Esophagus squamous epithelium (tissue), 4 donors: ENCODE measurements at regions not wholly inside any gene's neighbourhood (a gene's known extent, or its start where the extent isn't known, plus 50 kb on each side); places are given as distances from the start of the nearest gene placed in this dataset.

Experiments used
- CTCF ChIP-seq, 6 experiments: fragments of 450-650 bp in 4 of 6; fragments of 200-600 bp in 2 of 6; sonication (generic) in 2 of 6; IDR thresholded peaks; one replicate each; pipeline ENCODE4 v1.5.1; 2016 to 2019; ENCODE audit warnings: antibody characterized with exemption in 6 of 6, mild to moderate bottlenecking in 4 of 6, moderate library complexity in 4 of 6
- POLR2A ChIP-seq, 4 donors: fragments of 450-650 bp; IDR thresholded peaks; one replicate each; pipeline ENCODE4 v1.6.1; 2017; ENCODE audit warnings: antibody characterized with exemption in 4 of 4, mild to moderate bottlenecking in 4 of 4, moderate library complexity in 3 of 4

- TF ChIP-seq CTCF (IDR thresholded peaks at IDR 0.05): no peak
- TF ChIP-seq POLR2A (IDR thresholded peaks at IDR 0.05): no peak
Observed at GRCh38 chr5:106072208-106072607, 1598.5 kb downstream of the EFNA5 start.
